ENCODE measurements at regions not wholly inside any gene's neighbourhood (a gene's known extent, or its start where the extent isn't known, plus 50 kb on each side); places are given as distances from the start of the nearest gene placed in this dataset.

DNA sequence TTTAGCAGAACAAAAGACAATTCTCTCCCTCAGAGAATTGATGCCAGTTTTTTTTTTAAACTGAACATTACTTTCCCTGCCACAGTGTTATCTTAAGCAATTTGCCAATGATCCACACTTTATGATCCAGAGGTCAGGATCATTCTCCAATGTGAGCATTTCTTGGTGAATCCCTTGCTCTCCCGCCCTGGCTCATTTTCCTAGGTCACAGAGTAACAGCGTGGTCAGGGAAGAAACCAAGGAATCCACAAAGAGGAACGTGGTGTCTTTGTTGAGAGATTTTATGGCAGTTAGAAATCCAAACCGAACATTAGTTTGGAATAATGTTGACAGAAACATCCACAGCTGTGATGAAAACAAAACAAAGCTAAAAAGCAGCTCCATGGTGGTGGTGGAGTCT, 250.3 kb downstream of the TTC32 start:
- no peak overlapping the region for H3K27ac ChIP-seq
- no peaks in the 10 kb centered on the region for H3K27me3 ChIP-seq
- intact Hi-C loops (cut with DNase I): no loop called here
- TF ChIP-seq, protein P1, sequence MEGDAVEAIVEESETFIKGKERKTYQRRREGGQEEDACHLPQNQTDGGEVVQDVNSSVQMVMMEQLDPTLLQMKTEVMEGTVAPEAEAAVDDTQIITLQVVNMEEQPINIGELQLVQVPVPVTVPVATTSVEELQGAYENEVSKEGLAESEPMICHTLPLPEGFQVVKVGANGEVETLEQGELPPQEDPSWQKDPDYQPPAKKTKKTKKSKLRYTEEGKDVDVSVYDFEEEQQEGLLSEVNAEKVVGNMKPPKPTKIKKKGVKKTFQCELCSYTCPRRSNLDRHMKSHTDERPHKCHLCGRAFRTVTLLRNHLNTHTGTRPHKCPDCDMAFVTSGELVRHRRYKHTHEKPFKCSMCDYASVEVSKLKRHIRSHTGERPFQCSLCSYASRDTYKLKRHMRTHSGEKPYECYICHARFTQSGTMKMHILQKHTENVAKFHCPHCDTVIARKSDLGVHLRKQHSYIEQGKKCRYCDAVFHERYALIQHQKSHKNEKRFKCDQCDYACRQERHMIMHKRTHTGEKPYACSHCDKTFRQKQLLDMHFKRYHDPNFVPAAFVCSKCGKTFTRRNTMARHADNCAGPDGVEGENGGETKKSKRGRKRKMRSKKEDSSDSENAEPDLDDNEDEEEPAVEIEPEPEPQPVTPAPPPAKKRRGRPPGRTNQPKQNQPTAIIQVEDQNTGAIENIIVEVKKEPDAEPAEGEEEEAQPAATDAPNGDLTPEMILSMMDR (IDR thresholded peaks at IDR 0.05): no peak
- no peaks in the 10 kb centered on the region for H3K4me1 ChIP-seq
- H3K9me3 ChIP-seq: no peaks in the 10 kb centered on the region
- H3K4me3 ChIP-seq: no peak overlapping the region
- no peak for DNase-seq (ENCODE audit: low spot score in 2 of 2)
- H3K36me3 ChIP-seq: no peaks in the 10 kb centered on the region

DNA sequence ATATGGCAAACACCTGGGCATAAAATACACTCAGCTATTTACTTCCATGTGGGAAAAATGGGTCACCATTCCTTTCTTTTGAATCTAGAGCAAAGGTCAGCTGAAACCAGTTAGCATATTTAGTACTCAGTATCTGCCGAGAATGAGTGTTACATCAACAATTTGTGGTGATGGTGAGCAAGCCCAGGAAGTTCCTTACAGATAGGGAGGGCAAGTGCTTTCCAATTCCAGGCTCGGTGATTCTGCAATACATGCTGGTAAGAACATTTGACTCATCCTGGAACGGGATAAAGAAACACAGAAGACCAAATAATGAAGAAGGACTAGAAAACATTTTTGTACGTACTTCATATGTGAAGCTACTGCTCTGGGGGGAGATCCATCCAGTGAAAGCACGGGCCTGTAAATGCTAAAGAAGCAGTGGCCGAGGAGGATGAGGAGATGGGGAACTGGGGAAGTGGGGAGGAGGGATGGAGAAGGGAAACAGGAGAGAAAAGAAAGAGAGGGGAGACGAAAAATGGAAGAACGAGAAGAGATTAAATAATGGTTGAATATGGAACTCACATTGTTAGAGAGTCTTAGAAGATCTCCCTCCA, 251.9 kb downstream of the TTC32 start:
- H3K27me3 ChIP-seq: no peaks in the 10 kb centered on the region
- peaks cover 0 to 7% of the 10 kb centered on the region in 2 donors for H3K9me3 ChIP-seq
- intact Hi-C loops (cut with DNase I): no loop called here
- peak overlapping the region; percentile 26 to 54 for H3K27ac ChIP-seq
- no peaks in the 10 kb centered on the region for H3K4me1 ChIP-seq
- H3K4me3 ChIP-seq: no peak overlapping the region
- TF ChIP-seq, protein P1 (IDR thresholded peaks at IDR 0.05): no peak
- peak in 1 of 2 donors; percentile 79 for DNase-seq (ENCODE audit: low spot score in 2 of 2)
- H3K36me3 ChIP-seq: no peaks in the 10 kb centered on the region

DNA sequence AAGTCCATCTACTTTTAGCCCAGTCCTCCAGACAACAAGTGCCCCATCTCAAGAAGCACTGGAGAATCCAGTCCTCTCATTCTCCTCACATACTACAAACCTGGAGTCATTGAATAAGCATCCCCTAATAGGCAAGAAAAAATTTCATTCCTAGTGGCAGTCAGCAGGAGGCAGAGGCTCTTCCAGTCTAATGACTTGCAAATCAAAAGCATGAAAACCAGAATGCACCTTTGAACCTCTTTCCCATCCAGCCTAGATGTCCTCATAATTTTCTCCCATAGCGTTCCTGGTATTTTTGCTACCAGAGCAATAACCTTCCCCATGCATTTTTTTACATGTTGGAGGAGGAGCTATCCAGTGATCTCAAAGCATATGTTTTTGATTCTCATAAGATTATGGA, 252.6 kb downstream of the TTC32 start:
- Histone ChIP-seq H3K27ac (no peak overlapping the region), H3K9me3 (peaks cover 0 to 11% of the 10 kb centered on the region in 2 donors), H3K36me3 (no peaks in the 10 kb centered on the region), H3K4me1 (no peaks in the 10 kb centered on the region), H3K4me3 (no peak overlapping the region), H3K27me3 (no peaks in the 10 kb centered on the region)
- no peak for DNase-seq (ENCODE audit: low spot score in 2 of 2)
- TF ChIP-seq, protein P1 (IDR thresholded peaks at IDR 0.05): no peak
- intact Hi-C loops (cut with DNase I): no loop called here

DNA sequence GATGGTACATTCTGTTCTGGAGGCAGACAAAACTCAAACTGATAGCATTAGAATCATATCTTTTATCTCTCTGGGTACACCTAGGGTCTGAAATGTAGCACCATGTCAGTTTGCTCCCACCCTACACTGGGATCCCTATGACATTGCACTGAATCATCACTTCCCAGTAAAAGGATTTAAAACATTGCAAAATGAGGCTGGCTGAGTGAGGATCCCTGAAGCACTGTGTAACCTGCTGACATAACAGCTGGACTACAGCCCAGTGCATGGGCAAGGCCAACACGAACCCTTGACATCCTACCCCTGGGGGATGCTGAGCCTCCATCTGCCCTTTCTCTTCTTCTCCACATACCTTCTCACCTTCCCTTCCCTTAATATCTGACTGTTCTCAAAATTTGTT, 253.2 kb downstream of the TTC32 start:
- Histone ChIP-seq H3K4me3 (no peak overlapping the region), H3K9me3 (peaks cover 0 to 11% of the 10 kb centered on the region in 2 donors), H3K27me3 (no peaks in the 10 kb centered on the region), H3K36me3 (no peaks in the 10 kb centered on the region), H3K27ac (no peak overlapping the region), H3K4me1 (no peaks in the 10 kb centered on the region)
- TF ChIP-seq, protein P1 (IDR thresholded peaks at IDR 0.05): no peak
- DNase-seq (ENCODE audit: low spot score in 2 of 2): peak in 1 of 2 donors; percentile 76
- intact Hi-C loops (cut with DNase I): no loop called here

DNA sequence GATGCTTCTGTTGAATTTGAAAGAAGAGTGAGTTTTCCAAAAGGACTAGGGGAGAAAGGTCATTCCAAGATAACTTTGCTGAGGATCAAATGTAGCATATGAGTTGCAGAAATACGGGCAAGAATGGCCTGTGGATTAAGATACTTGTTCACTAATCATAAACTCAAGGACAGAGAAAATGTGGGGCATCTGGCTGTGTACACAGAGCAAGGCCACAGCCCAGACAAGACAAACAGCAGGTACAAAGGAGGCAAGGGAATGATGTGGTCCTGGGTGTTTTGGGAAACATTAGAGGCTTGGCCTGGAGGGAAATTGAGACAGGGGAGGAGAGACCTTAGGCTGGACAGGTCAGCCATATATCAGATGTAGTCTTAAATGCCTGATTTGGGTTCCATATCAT, 254.8 kb downstream of the TTC32 start:
- Histone ChIP-seq H3K4me1 (no peaks in the 10 kb centered on the region), H3K27me3 (no peaks in the 10 kb centered on the region), H3K36me3 (no peaks in the 10 kb centered on the region), H3K27ac (no peak overlapping the region), H3K4me3 (no peak overlapping the region), H3K9me3 (peaks cover 0 to 11% of the 10 kb centered on the region in 2 donors)
- intact Hi-C loops (cut with DNase I): no loop called here
- TF ChIP-seq, protein P1 (IDR thresholded peaks at IDR 0.05): no peak
- DNase-seq (ENCODE audit: low spot score in 2 of 2): no peak

DNA sequence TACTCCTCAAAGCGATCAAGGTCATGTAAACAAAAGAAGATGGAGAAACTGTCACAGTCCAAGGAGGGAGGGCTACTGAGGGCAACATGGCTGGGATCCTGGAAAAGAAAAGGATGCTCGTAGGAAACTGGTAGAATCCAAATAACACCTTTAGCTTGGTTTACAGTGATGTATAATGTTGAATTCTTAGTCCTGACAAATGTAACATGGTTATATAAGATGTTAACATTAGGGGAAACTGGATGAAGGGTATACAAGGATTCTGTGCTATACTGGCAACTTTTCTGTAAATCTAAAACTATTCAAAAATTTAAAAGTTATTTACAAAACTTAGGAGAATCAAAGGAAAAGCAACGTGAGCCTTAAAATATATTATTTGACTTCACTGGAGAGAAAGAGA, 257.0 kb downstream of the TTC32 start:
- intact Hi-C loops (cut with DNase I): no loop called here
- Histone ChIP-seq H3K9me3 (peaks cover 0 to 11% of the 10 kb centered on the region in 2 donors), H3K27me3 (no peaks in the 10 kb centered on the region), H3K27ac (no peak overlapping the region), H3K36me3 (no peaks in the 10 kb centered on the region), H3K4me3 (no peak overlapping the region), H3K4me1 (no peaks in the 10 kb centered on the region)
- TF ChIP-seq, protein P1 (IDR thresholded peaks at IDR 0.05): no peak
- no peak for DNase-seq (ENCODE audit: low spot score in 2 of 2)

Data from ascending aorta (tissue), 2 donors.